Cardiac fibroblast (primary cell): ENCODE measurements at regions not wholly inside any gene's neighbourhood (a gene's known extent, or its start where the extent isn't known, plus 50 kb on each side); places are given as distances from the start of the nearest gene placed in this dataset.
A peak's percentile ranks its signal among the peaks of the same experiment; 100 is the strongest.

Experiments used
- DNase-seq, 2 donors: peaks; one replicate each; pipeline versions ENCODE4 v3.0.0 to v3.0.0-alpha.2; 2010; ENCODE audit warnings: low read depth in 2 of 2
- H3K4me3 ChIP-seq, 2 donors: replicated peaks in 1 of 2; 1 replicate in 1 of 2; 2 replicates in 1 of 2; pipeline ENCODE4 v1.5.1; 2011; ENCODE audit warnings: low read depth in 2 of 2, low read length in 2 of 2, mild to moderate bottlenecking in 2 of 2, moderate library complexity in 1 of 2
- CTCF ChIP-seq: IDR thresholded peaks from one replicate; pipeline ENCODE4 v1.5.1; 2011; ENCODE audit warnings: low read depth, mild to moderate bottlenecking, low read length, inconsistent platforms

GRCh38 chr14:71261206-71261605, 353.9 kb downstream of the PCNX1 start:
- no peak for TF ChIP-seq CTCF
- H3K4me3 ChIP-seq = no peak overlapping the region
- peak; percentile 50 to 70 for DNase-seq

- no peak overlapping the region for H3K4me3 ChIP-seq
- no peak for DNase-seq
- no peak for TF ChIP-seq CTCF
Observed at GRCh38 chr14:71262441-71262840, 355.2 kb downstream of the PCNX1 start.

- TF ChIP-seq CTCF = no peak
- no peak for DNase-seq
- H3K4me3 ChIP-seq = no peak overlapping the region
Observed at GRCh38 chr14:71264260-71264659, 357.0 kb downstream of the PCNX1 start.

- peak; percentile 17 to 69 for DNase-seq
- no peak overlapping the region for H3K4me3 ChIP-seq
Observed at GRCh38 chr14:71267007-71267513, 359.8 kb downstream of the PCNX1 start.

GRCh38 chr14:71267691-71268090, 360.4 kb downstream of the PCNX1 start:
- no peak for TF ChIP-seq CTCF
- DNase-seq = peak in 1 of 2 donors; percentile 24
- no peak overlapping the region for H3K4me3 ChIP-seq

More at GRCh38 chr14:71267007-71267513, 359.8 kb downstream of the PCNX1 start:
- TF ChIP-seq CTCF = no peak

- no peak for TF ChIP-seq CTCF
- no peak overlapping the region for H3K4me3 ChIP-seq
- DNase-seq = no peak
Observed at GRCh38 chr14:71270111-71270510, 362.9 kb downstream of the PCNX1 start.

- no peak for TF ChIP-seq CTCF
- no peak for DNase-seq
- H3K4me3 ChIP-seq = no peak overlapping the region
Observed at GRCh38 chr14:71271166-71271945, 364.1 kb downstream of the PCNX1 start.
